SK-N-MC (cell line): ENCODE measurements at regions not wholly inside any gene's neighbourhood (a gene's known extent, or its start where the extent isn't known, plus 50 kb on each side); places are given as distances from the start of the nearest gene placed in this dataset.

ENCODE experiments used
- EZH2 ChIP-seq: fragments of 200-600 bp; sonication (generic); IDR thresholded peaks from one replicate; pipeline ENCODE4 v1.6.1; 2017; ENCODE audit warnings: antibody characterized with exemption
- FOXP2 ChIP-seq: optimal IDR thresholded peaks from 2 replicates; pipeline ENCODE3; 2011; ENCODE audit warnings: mild to moderate bottlenecking, moderate library complexity; ENCODE audit not compliant: insufficient read depth; ENCODE audit errors: extremely low read length, control extremely low read depth
- POLR2AphosphoS5 ChIP-seq: IDR thresholded peaks from 2 replicates; pipeline ENCODE4 v1.6.1; 2012; ENCODE audit warnings: mild to moderate bottlenecking, low read depth, low read length, borderline replicate concordance

DNA sequence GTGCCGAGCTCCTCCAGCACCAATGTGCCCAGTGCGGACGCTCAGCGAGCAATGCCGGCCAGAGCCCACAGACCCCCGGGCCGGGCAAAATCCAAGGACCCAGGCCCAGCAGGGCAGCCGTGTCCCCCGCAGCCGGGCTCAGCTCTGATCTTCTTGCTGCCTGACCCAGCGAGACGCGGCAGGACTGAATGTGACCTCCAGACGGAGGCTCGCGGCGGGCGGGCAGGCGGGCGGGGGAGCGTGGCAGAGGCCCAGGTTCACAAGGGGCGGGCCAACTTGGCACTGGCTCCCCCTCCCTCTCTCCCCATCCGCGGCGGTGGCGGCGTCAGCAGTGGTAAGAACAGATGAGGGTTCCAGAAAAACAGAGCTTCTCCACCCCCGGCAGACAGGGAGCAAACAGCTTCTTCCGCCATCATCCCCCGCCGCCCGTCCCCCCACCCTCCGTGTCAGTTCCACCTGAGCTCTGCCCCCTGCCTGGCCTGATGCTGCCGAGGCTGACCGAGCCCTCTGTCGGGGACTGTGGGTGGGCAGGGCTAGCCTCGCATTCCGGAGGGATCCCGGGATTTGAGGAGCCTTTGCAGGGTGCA, 94.3 kb downstream of the RFLNA start:
- no peak for TF ChIP-seq EZH2
- TF ChIP-seq POLR2AphosphoS5: no peak
- TF ChIP-seq FOXP2: no peak
